Adrenal gland (tissue), 9 donors: ENCODE measurements at regions not wholly inside any gene's neighbourhood (a gene's known extent, or its start where the extent isn't known, plus 50 kb on each side); places are given as distances from the start of the nearest gene placed in this dataset.
"Not testable (repeated sequence)": the region's sequence is repeated elsewhere in the genome, so short reads cannot be mapped to it uniquely, and the experiment has no call there.

Experiments
- DNase-seq, 7 donors: peaks; one replicate each; pipeline ENCODE4 v3.0.0-alpha.2; 2019 to 2020
- H3K27ac ChIP-seq, 5 donors: fragments of 200-600 bp; sonication (generic) in 4 of 5; 1 replicate in 3 of 5; 2 replicates in 2 of 5; pipeline versions ENCODE4 v1.5.1 to v1.8.0; 2016 to 2020; ENCODE audit warnings: mild to moderate bottlenecking in 1 of 5
- H3K27me3 ChIP-seq: fragments of 200-600 bp; 2 replicates; pipeline ENCODE4 v1.8.0; 2021
- H3K36me3 ChIP-seq, 2 donors: fragments of 200-600 bp; replicated peaks in 1 of 2; 1 replicate in 1 of 2; 2 replicates in 1 of 2; pipeline versions ENCODE4 v1.5.1 to v1.8.0; 2018 to 2022
- H3K4me1 ChIP-seq, 2 donors: fragments of 200-600 bp; replicated peaks in 1 of 2; 1 replicate in 1 of 2; 2 replicates in 1 of 2; pipeline versions ENCODE4 v1.5.1 to v1.8.0; 2018 to 2021
- H3K4me3 ChIP-seq, 4 donors: fragments of 200-600 bp; sonication (generic) in 3 of 4; one replicate each; pipeline ENCODE4 v1.5.1; 2016 to 2018
- H3K9me3 ChIP-seq, 3 donors: fragments of 200-600 bp; sonication (generic) in 1 of 3; replicated peaks in 1 of 3; 1 replicate in 2 of 3; 2 replicates in 1 of 3; pipeline versions ENCODE4 v1.5.1 to v1.8.0; 2016 to 2021
- CTCF ChIP-seq, 6 experiments: fragments of 450-650 bp in 4 of 6; fragments of 200-600 bp in 2 of 6; sonication (generic) in 1 of 6; IDR thresholded peaks; 1 replicate in 5 of 6; 2 replicates in 1 of 6; pipeline versions ENCODE4 v1.5.1 to v1.8.0; 2016 to 2021; ENCODE audit warnings: antibody characterized with exemption in 6 of 6, mild to moderate bottlenecking in 2 of 6, moderate library complexity in 1 of 6
- POLR2A ChIP-seq, 2 donors: fragments of 450-650 bp; IDR thresholded peaks; one replicate each; pipeline ENCODE4 v1.6.1; 2017; ENCODE audit warnings: antibody characterized with exemption in 2 of 2, mild to moderate bottlenecking in 2 of 2, moderate library complexity in 1 of 2
- WGBS, 4 donors: extraction: QIAGEN DNeasy Blood & Tissue Kit in 2 of 4; methylation state at CpG; one replicate each; pipeline versions ENCODE4 v1.1.5 to v1.1.7; 2013 to 2017; 5-methylcytosine and 5-hydroxymethylcytosine counted together
- intact Hi-C, 2 donors: fragments of 100-400 bp; cut with DNase I; formaldehyde crosslinking; loops; one replicate each; pipeline versions ENCODE4 v1.14.1 to v1.15.0; 2022 to 2023
- donor health status: healthy with polysubstance abuse.
- donor health status: Bipolar disorder and iron deficiency.
- donor health status: DM: yes; HTN: yes; CAD: no.
- donor health status: DM: no; HTN: no; CAD: no.
- donor health status: DM: no; HTN: no; CAD: no.

- no peaks in the 10 kb centered on the region for H3K9me3 ChIP-seq
- intact Hi-C loops, result no loop called here
- DNase-seq, result no peak
- TF ChIP-seq CTCF (IDR thresholded peaks at IDR 0.05), result no peak
- no peak for TF ChIP-seq POLR2A (IDR thresholded peaks at IDR 0.05)
- no peaks in the 10 kb centered on the region for H3K27me3 ChIP-seq
- no peak overlapping the region for H3K4me3 ChIP-seq
- no peaks in the 10 kb centered on the region for H3K4me1 ChIP-seq
- no peak overlapping the region for H3K27ac ChIP-seq
- 61 to 85% (median 71%) methylated on average over 1 of the region's 1 CpG for WGBS, 4 donors
- no peaks in the 10 kb centered on the region for H3K36me3 ChIP-seq
These were observed 184.5 kb downstream of the MRPS30 start for GRCh38 chr5:44993286-44993685.

- H3K36me3 ChIP-seq, result no peaks in the 10 kb centered on the region
- no peaks in the 10 kb centered on the region for H3K4me1 ChIP-seq
- H3K27ac ChIP-seq, result no peak overlapping the region
- TF ChIP-seq CTCF (IDR thresholded peaks at IDR 0.05) (no peak), POLR2A (IDR thresholded peaks at IDR 0.05) (no peak)
- no peak overlapping the region for H3K4me3 ChIP-seq
- no peaks in the 10 kb centered on the region for H3K9me3 ChIP-seq
- intact Hi-C loops, result no loop called here
- no peak for DNase-seq
- WGBS, 4 donors, result 88 to 97% (median 93%) methylated on average over 1 of the region's 1 CpG
- H3K27me3 ChIP-seq, result no peaks in the 10 kb centered on the region
These were observed 188.8 kb downstream of the MRPS30 start for GRCh38 chr5:44997506-44997905.

GRCh38 chr5:45007102-45007501 is 198.4 kb downstream of the MRPS30 start:
- H3K4me1 ChIP-seq, H3K36me3 ChIP-seq, H3K27ac ChIP-seq, H3K27me3 ChIP-seq, intact Hi-C loops, DNase-seq, H3K4me3 ChIP-seq, H3K9me3 ChIP-seq: not testable (repeated sequence)
- 72 to 83% (median 79%) methylated on average over 6 of the region's 6 CpGs for WGBS, 4 donors

GRCh38 chr5:45017568-45017967 is 208.8 kb downstream of the MRPS30 start:
- no peak for DNase-seq
- TF ChIP-seq POLR2A (IDR thresholded peaks at IDR 0.05) (no peak), CTCF (IDR thresholded peaks at IDR 0.05) (no peak)
- Histone ChIP-seq H3K27me3 (no peaks in the 10 kb centered on the region), H3K9me3 (no peaks in the 10 kb centered on the region), H3K4me1 (no peaks in the 10 kb centered on the region), H3K4me3 (no peak overlapping the region), H3K36me3 (no peaks in the 10 kb centered on the region), H3K27ac (no peak overlapping the region)
- intact Hi-C loops, result no loop called here
- WGBS, 4 donors, result 72 to 83% (median 76%) methylated on average over 4 of the region's 4 CpGs

GRCh38 chr5:45029553-45029952 is 220.8 kb downstream of the MRPS30 start:
- Histone ChIP-seq H3K36me3 (no peaks in the 10 kb centered on the region), H3K27ac (no peak overlapping the region), H3K27me3 (no peaks in the 10 kb centered on the region), H3K4me3 (no peak overlapping the region), H3K4me1 (no peaks in the 10 kb centered on the region), H3K9me3 (no peaks in the 10 kb centered on the region)
- no peak for DNase-seq
- intact Hi-C loops, result no loop called here
- 60 to 68% (median 66%) methylated on average over 2 of the region's 2 CpGs for WGBS, 4 donors
- TF ChIP-seq POLR2A (IDR thresholded peaks at IDR 0.05), result no peak
- no peak for TF ChIP-seq CTCF (IDR thresholded peaks at IDR 0.05)
